ENCODE measurements at regions not wholly inside any gene's neighbourhood (a gene's known extent, or its start where the extent isn't known, plus 50 kb on each side); places are given as distances from the start of the nearest gene placed in this dataset.
"Not testable (repeated sequence)": the region's sequence is repeated elsewhere in the genome, so short reads cannot be mapped to it uniquely, and the experiment has no call there.

DNA sequence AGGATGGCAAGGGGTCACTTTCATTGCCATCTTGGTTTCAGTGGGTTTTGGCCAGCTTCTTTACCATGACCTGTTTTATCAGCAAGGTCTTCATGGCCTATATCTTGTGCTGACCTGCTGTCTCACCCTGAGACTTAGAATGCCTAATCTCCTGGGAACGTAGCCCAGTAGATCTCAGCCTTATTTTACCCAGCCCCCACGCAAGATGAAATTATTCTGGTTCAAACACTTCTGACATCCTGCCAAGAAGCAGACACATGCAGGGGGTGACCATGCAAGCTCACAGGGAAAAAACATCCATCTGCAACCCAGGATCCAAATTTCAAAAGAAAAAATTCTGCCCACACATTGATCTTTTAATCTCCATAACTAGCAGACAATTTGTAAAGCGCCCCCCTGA lies 88.4 kb upstream of the EEPD1 start:
- no peak for DNase-seq

DNA sequence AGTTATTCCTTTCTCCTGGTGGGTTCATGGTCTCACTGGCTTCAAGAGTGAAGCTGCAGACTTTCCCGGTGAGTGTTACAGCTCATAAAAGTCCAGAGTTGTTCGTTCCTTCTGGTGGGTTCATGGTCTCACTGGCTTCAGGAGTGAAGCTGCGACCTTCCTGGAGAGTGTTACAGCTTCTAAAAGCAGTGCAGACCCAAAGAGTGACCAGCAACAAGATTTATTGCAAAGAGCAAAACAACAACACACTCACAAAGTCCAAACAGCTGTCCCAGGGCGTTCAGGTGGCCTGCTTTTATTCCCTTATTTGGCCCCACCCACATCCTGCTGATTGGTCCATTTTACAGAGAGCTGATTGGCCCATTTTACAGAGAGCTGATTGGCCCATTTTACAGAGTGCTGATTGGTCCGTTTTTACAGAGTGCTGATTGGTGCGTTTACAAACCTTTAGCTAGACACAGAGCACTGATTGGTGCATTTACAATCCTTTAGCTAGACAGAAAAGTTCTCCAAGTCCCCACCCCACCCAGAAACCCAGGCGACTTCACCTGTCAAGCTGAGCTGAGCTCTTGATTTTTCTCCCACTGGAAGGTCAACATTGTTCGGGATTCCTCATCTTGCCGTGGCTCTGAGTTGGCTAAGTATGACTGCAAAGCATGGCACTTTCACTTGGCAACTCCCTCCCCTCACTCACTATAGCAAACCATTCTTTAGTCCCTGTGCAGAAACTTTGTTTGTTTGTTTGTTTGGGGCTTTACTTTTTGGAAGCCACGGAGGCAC lies 87.3 kb upstream of the EEPD1 start:
- DNase-seq = not testable (repeated sequence)

DNA sequence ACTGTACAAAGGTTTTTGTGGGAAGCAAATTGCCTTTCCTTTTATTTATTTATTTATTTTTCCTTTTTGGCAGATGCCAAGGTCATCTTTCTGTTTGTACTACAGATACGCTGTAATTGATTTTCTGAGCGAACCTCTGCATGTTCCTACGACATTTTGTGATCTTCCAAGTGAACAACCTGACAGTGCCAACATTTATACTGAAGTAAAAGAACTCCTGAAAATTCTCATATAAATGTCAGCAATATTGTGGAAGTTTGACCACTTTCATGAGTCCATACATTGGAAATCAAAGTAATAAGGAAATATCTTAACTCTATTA lies 86.8 kb upstream of the EEPD1 start:
- DNase-seq = no peak

DNA sequence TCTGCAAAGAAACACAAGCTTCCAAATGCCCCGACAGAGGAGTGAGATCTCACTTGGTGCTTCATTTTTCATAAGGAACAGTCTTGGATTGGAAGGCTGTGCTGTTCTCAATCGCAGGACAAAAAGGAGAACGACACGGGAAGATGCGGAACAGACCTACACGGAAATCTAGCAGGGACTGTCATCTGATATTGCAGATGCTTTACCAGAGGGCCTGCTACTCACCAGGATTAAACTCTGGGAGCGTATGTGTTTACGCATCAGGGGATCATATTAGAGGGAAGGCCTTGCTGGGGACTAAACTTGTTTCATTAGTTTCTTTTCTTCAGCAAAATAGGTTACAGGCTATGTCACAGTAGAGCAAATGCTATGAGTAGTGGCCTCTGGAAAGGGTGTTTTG lies 82.8 kb upstream of the EEPD1 start:
- DNase-seq = no peak

DNA sequence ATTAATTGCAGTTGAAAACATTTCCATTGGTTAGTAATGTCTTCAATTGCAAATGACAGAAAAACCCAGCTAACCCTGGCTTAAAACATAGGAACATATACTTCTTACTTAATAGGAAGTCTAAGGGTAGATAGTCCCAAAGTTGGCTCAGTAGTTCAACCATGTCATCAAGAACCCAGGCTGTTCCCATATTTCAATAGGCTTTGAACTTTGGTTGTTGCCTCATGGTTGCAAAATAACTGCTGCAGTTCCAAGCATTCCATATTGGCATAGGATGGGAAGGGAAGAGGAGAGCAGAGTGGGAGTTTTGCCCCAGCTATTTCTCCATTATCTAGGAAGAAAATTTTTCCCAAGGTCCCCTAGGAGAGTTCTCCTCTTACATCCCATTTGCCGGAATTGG lies 81.4 kb upstream of the EEPD1 start:
- DNase-seq = no peak

DNA sequence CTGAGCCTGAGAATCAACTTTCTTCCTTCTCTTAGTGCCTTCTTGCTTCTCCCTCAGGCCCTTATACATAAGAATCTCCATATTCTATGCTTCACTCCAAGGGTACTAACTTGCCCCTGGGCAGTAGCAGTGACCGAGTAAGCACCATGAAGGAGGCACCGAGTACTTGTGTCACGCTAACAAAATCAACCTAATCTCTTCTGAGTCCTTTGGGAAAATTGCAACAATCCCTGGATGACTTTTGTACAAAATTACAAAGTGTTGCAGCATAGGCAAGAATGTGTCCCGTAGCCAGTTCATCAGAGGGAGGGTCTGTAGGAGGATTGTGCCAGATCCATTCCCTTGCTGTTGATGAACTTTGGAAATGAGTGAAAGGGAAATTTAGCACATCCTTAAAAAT lies 80.4 kb upstream of the EEPD1 start:
- DNase-seq = no peak

DNA sequence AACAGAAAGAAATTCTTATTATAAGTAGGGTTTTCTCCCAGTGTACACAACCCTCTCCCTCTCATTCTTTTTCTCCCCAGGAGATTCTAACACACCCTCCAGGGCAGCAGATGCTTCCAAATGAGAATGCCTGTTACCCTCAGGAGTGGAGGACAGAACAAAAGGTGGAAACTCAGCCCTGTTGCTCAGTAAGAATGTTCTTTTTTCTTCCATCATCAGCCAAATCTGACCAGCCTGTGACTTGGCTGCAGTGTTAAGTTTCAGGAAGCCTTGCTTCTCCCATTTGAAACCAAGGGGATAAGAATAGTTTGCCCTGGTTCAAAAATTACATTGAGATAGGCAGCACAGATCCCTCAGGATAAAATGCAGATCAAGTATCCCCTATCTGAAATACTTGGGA lies 77.5 kb upstream of the EEPD1 start:
- DNase-seq = no peak

DNA sequence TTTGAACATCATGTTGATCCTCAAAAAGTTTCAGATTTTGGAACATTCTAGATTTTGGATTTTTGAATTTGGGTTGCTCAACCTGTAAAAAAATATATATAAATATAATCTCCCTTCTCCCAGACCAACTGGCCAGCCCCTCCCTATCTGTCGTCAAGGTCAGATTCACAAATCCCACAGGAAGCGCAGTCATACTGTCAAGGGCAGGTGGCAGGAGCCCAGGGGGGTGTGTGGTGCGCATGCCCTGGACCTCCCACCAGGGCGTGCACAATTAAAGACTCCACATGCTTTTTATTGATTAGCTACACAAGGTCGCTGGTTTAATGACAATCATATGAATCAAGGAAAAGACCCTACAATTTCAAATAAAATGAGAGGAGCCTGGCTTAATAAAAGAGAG lies 77.0 kb upstream of the EEPD1 start:
- no peak for DNase-seq

DNA sequence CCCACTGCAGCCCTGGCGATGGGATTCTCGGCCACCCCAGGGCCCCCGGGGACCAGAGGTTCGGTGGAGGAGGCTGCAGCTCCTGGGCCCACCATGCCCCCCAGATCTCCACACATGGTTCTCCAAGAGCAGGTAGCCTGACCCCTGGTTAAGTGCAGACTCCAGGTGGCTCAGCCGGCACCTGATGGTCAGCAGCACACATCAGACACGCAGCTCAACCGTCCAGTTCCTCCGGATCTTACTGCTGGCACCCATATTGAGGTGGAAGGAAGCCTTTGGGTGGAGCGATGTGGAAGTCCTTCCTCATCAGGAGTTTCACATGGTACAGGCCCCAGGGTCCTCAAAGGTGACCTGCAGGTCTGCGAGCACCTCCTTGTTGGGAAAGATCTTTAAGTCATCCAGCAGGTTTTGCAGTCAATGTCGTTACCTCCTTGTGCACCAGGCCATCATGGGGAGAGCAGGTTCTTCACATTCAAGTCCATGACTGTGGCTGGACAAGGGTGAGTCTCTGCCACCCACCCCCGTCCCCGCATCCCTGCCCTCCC lies 74.2 kb upstream of the EEPD1 start:
- no peak for DNase-seq

DNA sequence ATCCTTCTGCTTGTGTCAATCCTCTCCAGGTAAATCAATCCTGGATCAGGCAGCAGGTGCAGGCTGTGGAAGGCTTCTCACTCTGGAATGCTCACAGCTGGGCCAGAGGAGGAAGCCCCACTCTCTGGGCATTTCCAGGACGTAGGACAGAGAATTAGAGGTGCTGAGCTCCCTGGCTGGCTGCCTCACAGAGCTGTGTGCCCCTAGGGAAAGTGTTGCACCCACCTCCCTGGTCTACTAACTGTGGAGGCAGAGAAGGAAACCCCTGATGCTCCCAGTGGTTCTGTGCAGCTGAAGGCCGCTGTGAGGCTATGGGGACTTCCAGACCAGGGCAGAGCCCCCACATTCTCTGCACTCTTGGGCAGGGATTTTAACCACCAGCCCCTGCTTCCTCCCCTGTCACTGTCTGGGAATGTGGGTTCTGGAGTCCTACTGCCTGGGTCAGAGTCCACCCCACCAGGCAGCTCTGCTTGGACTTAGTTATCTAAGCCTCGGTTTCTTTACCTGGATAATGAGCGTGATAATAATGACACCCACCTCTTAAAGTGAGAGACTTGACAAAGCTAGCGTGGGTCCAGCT lies 73.5 kb upstream of the EEPD1 start:
- DNase-seq = no peak

DNA sequence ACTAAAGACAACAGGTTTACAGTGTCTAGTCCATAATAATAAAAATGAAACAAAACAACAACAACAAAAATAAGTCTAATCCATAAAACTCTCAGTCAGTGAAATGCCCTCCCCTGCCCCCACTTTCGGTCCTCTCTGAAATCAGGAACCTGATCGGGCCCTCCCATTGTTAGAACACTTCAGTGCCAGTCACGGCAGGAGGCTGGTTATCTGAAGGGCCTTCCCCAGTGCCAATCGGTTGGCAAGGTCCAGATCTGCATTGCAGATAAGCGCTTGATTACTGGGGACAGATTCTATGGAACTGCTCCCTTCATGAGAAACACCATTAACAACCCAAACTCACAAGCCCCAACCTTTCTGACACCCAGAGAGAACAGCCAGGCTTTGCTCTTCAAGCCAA lies 72.2 kb upstream of the EEPD1 start:
- DNase-seq = no peak

DNA sequence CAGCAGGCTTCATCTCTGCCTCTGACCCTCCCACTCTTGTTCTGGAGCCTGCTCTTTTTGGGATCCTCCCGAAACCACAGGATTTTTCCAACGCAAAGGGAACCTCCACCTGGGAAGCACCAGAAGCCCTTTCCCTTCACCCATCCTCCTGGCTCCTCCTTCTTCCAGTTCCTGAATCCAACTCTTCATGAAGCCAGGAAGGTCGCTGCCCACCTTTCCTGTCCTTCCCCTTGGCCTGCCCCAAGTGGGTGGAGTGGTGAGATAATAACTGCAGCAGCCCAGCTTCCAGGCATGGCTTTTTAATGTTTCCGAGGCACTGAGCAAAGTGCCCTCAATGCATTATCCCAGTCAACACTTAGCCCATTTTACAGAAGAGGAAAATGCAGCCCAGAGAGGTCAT lies 70.8 kb upstream of the EEPD1 start:
- no peak for DNase-seq

DNA sequence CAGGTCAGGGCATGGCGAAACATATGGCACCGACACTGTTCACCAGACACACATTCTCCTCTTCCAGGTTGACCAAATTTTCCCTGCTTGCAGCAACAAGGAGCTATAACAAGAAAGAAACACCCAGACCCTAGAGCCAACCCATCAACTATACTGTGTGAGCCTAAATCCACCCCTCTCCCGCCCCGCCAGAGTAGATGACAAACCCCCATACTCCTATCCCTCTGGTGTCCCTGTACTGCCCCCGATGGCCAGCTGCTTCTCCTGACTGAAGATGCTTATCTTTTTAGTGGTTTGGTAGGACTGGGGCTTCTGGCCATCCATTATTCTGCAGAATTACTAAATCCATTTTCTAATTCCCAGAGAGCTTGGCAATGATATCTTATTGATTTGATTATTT lies 70.1 kb upstream of the EEPD1 start:
- DNase-seq = no peak

DNA sequence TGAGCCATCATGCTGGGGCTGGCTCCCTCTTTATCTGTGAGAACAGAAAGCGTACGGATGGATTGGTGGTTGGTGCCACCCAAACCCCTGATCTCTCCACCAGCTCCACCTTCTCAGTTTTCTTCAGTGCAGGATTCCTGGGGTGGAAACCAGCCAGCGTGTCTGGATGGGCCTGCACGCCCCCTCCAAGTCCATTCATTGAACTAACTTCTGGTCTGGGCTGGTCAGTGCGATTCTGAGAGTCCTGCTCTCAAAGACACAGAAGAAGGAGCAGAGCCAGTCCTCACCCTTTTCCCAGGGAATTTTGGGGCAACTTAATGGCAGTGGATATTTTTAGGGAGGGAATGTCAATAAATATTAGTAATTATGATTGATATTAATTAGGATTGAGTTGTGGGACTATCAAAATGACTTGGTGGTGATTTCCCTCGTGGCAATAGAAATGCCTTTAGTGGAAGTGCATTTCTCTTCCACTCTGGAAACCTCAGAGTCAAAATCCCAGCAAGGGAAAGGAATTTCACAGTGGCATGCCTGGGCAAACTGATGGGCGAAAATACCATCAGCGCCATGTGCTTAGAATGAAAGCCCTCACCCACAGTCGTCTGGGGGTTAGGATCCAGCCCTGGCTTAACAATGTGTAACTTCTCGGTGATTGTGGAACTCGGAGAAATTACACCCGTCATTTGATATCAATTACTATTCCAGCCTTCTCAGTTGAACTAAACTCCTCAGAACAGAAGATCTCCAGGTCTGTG lies 69.3 kb upstream of the EEPD1 start:
- DNase-seq = no peak

DNA sequence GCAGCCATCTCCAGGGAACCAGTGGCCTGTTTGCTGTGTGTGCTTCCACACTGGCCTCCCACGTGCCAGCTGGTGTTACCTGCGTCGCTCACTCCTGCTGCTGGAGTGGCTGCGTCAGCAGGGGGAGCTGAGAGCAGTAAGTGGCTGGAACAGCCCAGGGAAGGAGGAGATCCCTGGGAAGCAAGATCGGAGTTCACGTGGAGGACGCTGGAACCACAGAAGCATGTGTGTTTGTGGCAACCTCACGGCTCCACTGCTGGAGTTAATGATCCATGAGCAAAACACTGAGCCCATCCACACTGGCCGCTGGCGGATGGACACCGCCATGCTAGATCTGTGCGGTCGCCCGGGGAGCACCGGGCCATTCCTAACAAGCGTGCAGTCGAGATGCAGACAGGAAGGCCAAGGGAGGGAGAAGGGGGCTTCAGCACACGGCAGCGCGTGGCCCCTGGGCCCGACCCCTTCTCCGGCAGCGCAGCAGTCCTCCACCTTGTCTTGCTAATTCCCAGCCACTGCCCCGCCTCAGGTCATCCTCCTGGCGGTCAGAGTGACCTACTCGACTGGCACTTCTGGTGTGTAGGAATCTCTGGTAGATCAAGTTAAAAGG lies 68.5 kb upstream of the EEPD1 start:
- peak in 10 of 56 donors; percentile 2 to 28 (median 6) for DNase-seq

DNA sequence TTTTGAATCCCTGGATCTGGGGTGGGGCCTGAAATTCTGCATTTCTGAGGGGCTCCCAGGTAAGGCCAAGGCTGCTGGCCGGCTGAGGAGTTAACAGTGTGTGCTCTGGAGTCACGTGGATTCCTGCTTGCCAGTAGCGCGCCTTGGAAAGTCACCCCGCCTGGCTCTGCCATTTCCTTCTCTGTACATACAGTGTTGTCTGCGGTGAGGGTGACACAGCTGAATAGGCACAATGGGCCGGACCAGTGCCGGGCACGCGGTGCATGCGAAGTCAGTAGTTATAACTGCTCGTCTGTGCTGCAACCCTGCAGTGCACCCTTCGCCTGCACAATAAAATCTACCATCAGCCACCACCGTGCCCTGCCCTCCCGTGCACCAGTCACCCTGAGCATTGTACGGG lies 68.0 kb upstream of the EEPD1 start:
- DNase-seq = no peak

DNA sequence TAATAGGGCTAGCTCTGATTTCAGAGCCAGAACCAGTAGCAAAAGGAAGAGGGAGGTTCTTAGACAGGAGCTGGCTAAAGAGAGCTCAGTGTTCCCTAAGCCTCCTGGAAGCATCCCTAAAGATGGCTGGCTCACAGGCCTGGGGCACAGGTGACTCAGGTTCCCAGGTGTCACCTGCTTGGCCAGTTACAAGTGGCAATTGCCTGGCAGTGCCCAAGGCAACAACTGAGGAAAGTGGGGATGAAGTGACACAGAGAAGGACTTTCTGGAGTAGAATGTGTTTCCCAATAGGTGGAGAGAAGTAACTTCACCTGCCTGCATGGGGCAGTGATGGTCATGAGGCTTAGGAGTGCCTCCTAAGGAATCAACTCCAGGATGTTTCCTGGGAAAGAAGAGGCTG lies 66.5 kb upstream of the EEPD1 start:
- DNase-seq = no peak

DNA sequence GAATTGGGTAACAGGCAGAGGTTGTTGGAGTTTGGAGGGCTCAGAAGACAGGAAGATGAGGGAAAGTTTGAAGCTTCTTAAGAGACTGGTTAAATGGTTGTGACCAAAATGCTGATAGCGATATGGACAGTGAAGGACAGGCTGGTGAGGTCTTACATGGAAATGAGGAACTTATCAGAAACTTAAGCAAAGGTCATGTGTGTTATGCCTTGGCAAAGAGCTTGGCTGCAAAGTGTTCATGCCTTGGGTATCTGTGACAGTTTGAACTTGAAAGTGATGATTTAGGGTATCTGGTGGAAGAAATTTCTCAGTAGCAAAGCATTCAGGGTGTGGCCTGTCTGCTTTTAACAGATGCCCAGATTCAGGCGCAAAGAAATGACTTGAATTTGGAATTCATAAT lies 64.5 kb upstream of the EEPD1 start:
- DNase-seq = no peak

DNA sequence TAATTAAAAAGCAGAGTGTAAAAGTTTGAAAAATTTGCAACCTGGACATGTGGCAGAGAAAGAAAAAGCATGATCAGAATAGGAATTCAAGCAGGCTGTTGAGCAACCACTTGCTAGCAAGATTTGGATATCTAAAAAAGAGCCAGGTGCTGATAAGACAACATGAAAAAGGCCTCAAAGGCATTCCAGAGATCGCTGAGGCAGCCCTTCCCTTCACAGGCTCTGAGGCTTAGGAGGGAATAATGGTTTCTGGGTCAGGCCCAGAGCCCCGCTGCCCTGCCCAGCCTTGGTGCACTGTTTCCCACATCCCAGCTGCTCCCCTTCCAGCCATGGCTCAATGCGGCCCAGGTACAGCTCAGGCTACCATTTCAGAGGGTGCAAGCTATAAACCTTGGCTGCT lies 64.1 kb upstream of the EEPD1 start:
- DNase-seq = no peak

DNA sequence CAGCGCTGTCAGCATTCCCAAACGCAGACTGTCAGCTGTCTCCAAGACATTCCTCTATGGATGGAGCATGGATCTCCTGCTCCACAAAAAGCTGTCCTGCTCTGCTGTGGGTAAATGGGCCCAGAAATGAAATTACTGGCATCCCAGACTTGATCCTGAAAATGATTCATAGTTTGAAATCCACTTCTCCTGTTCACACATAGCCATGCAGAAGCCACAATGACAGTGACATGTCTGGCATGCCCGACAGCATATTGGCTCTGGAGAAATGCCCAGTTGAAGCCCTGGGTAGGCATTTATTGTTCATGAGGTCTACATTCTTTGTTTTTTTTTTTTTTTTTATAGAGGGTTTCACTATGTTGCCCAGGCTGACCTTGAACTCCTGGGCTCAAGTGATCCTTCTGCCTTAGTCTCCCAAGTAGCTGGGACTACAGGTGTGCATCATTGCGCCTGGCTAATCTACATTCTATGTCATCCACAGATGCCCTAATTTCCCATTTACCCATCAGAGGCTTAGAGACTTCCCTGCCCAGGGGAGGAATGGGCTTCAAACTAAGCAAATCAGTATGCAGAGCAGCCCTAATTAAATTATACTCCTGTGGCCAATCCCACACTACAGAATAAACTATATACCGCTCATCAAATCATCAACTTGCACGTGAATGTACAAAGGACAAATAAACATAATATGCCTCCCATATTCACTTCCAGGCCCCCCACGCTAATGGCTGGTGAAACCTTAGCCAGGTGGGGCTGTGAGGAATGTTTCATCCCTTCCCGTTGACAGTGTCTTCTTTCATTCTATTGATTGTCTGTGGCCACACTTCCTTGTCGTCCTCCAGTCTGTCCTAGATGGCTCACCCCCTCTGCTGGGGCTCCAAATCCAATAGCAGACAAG lies 61.8 kb upstream of the EEPD1 start:
- DNase-seq = no peak

DNA sequence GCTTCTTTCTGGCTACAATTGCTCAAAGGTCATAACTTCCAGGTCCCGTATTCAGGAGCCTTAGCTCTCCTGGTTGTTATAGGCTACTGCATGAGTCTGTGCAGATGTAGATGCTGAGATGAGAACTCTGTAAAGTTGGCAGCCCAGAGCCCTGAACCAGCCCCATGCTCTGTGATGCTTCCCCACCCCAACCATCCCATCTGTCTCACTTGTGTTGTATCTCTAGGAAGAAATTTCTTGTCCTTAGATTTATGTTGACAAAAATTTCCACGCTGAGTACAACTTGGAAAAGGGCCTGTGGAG lies 61.2 kb upstream of the EEPD1 start:
- DNase-seq = no peak
